ENCODE measurements at regions not wholly inside any gene's neighbourhood (a gene's known extent, or its start where the extent isn't known, plus 50 kb on each side); places are given as distances from the start of the nearest gene placed in this dataset.

GRCh38 chr4:126890383-126890782, 742.4 kb upstream of the INTU start:
- TF ChIP-seq, protein P1, sequence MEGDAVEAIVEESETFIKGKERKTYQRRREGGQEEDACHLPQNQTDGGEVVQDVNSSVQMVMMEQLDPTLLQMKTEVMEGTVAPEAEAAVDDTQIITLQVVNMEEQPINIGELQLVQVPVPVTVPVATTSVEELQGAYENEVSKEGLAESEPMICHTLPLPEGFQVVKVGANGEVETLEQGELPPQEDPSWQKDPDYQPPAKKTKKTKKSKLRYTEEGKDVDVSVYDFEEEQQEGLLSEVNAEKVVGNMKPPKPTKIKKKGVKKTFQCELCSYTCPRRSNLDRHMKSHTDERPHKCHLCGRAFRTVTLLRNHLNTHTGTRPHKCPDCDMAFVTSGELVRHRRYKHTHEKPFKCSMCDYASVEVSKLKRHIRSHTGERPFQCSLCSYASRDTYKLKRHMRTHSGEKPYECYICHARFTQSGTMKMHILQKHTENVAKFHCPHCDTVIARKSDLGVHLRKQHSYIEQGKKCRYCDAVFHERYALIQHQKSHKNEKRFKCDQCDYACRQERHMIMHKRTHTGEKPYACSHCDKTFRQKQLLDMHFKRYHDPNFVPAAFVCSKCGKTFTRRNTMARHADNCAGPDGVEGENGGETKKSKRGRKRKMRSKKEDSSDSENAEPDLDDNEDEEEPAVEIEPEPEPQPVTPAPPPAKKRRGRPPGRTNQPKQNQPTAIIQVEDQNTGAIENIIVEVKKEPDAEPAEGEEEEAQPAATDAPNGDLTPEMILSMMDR (conservative IDR thresholded peaks at IDR 0.05 in 1 of 2, IDR thresholded peaks at IDR 0.05 in 1 of 2; ENCODE audit: low read depth in 1 of 2, low read length in 2 of 2) = no peak
- no peak for TF ChIP-seq EZH2 (IDR thresholded peaks at IDR 0.05; ENCODE audit: low read length, missing control alignments)

Data from fibroblast of lung (primary cell).